GM10248 (cell line): ENCODE measurements at regions not wholly inside any gene's neighbourhood (a gene's known extent, or its start where the extent isn't known, plus 50 kb on each side); places are given as distances from the start of the nearest gene placed in this dataset.

Source experiments
- CTCF ChIA-PET: fragments of 300-600 bp; sonication (Branson Sonifier 250); formaldehyde crosslinking; extraction: SDS; loops from one replicate; lab custom pipeline; 2021; ENCODE audit warnings: antibody characterized with exemption; lab: Yijun Ruan, JAX
- POLR2A ChIA-PET: fragments of 350-650 bp; sonication (Branson Sonifier 250); formaldehyde crosslinking; extraction: SDS; loops from one replicate; lab custom pipeline; 2020; ENCODE audit warnings: antibody characterized with exemption; lab: Yijun Ruan, JAX
- DNase-seq: peaks from one replicate; pipeline ENCODE4 v3.0.0; 2012; ENCODE audit errors: extremely low spot score
- CTCF ChIP-seq: IDR thresholded peaks from 2 replicates; pipeline ENCODE4 v1.5.1; 2012; ENCODE audit warnings: mild to moderate bottlenecking, low read depth; ENCODE audit errors: extremely low read depth, missing control alignments, control extremely low read depth

- ChIA-PET POLR2A (no interaction called here), CTCF (interaction anchor here (0.8 to 1.9 kb wide), 5 partner anchors 10 to 51 kb away, joined by 3 to 6 read pairs (median 3); no protein-coding TSS in a partner anchor)
- no peak for TF ChIP-seq CTCF
- no peak for DNase-seq
These were observed 101.6 kb downstream of the CFAP44 start for GRCh38 chr3:113339616-113340244.
